HG03439 (cell line): ENCODE measurements at regions not wholly inside any gene's neighbourhood (a gene's known extent, or its start where the extent isn't known, plus 50 kb on each side); places are given as distances from the start of the nearest gene placed in this dataset.

Source experiments
- ATAC-seq: cut with Tn5 transposase; IDR thresholded peaks from one replicate; pipeline ENCODE4 v1.9.1; 2021; ENCODE audit warnings: mild to moderate bottlenecking, moderate library complexity; ENCODE audit not compliant: unreplicated experiment

GRCh38 chr4:178899084-178899483 lies 1456.8 kb upstream of the AGA start:
- ATAC-seq = no peak

- ATAC-seq = no peak
Measured at GRCh38 chr4:178917756-178918155, 1475.5 kb upstream of the AGA start.

- no peak for ATAC-seq
Measured at GRCh38 chr4:178937130-178937529, 1494.9 kb upstream of the AGA start.

- ATAC-seq = no peak
Measured at GRCh38 chr4:178941975-178942374, 1499.7 kb upstream of the AGA start.

DNA sequence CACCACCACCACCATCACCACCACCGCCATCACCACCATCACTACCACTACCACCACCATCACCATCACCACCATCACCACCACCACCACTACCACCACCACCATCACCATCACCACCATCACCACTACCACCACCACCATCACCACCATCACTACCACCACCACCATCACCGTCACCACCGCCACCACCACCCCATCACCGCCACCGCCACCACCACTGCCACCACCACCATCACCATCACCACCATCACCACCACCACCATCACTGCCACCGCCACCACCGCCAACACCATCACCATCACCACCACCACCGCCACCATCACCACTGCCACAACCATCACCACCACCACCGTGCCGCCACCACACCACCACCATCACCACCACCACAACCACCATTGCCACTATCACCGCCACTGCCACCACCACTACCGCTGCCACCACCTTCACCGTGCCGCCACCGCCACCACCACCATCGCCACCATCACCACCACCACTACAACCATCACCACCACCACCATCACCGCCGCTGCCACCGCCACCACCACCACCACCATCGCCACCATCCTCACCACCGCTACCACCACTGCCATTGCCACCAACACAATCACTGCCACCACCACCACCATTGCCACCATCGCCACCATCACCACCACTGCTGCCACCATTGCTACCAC lies 1511.3 kb upstream of the AGA start:
- ATAC-seq = no peak

- no peak for ATAC-seq
Measured at GRCh38 chr4:178955614-178956013, 1513.4 kb upstream of the AGA start.

DNA sequence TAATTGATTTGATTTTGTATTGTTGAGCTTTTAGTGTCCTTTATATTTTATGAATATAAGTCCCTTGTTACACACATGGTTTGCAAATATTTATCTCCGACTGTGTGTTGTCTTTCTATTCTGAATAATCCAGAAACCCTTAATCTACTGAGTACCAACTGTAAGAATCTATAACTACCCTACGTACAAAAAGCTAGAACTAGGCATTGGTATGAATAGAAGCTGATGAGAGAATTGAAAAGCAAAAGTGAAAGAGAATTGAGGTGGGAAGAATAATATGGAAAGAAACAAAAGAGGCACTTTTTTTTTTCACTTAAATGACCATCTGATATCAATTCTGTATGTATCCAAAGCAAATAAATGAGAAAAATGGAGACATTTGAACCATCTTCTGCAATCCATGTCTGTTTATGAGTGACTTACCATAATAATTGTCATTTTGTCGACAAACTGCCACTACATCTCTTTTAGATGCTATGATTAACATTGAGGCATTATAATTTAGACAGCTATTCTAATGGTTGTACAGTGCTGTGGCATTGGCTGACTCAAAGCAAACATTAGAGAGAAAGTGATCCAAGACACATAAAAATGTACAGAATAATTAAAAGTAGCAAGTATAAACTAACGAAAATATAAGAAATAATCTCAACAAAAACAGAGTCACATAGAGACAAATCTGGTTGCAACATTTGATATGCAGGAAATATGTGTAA lies 1516.6 kb upstream of the AGA start:
- ATAC-seq = no peak

GRCh38 chr4:178963446-178964045 lies 1521.3 kb upstream of the AGA start:
- ATAC-seq = no peak

- ATAC-seq = no peak
Measured at GRCh38 chr4:178966644-178967043, 1524.4 kb upstream of the AGA start.

DNA sequence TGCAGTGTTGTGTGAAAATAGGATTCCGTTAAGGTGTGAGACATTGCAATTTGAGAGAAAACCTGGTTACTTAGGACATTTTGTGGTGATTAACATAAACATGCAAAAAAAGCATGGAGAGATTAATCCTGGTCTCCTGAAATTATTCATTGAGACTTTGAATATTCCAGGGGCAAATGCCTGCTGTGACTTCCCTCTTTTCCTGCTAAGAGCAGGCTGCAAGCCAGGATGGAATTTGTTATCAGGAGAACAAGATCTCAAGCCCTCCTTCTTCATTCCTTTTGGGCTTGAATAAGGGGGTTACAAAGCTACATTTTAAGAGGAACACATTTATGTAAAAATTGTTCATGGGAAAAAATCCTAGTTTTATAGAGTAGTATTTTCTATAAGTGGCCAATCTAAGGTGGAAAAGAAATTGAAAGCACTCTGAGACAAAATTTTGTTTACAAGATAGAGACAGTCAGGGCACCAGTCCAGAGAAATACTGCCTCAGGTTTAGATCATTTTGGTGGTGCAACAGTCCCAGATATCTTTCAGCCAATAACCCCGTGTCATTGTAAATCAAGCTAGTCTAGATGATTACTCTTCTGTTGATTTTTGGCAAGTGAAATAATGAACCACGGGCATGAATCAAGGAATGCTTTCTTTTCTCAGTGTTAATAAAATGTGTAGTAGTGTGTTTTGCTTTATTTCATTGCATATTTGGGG lies 1528.3 kb upstream of the AGA start:
- no peak for ATAC-seq

DNA sequence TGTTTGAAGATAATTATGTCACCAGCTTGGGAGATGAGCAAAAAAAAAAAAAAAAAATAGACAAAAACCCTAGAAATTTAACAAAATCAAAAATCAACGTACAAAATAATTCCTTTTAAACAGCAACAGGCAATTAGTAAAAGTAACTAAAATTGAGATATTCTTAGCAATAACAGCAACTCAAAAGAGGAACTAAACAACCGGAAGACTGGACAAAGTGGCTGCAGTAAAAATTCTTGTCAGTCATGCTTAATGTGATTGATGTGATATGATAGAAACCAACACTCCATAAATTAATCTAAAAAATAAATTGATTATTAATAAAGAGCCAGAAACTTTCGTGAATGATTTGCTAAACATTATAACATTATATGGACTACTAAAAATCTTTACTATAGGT lies 1534.6 kb upstream of the AGA start:
- ATAC-seq = no peak

DNA sequence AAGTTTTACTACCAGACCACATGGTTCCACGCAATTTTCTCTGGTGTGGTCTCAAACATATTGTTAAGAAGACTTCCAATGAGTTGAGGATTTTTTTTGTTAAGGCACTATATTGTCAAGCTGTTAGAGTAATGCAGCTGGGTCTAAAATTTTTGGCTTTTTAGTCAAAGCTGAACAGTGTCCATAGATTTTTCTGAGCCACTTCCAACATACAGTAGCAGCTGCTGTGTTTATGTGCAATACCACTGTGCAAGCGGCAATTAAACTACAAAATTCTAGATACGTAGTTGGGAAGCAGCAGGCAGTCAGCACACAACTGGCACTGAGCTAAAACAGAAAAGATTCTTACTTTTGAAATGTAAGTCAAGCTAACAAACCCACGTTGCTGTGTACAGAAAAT lies 1551.1 kb upstream of the AGA start:
- no peak for ATAC-seq

DNA sequence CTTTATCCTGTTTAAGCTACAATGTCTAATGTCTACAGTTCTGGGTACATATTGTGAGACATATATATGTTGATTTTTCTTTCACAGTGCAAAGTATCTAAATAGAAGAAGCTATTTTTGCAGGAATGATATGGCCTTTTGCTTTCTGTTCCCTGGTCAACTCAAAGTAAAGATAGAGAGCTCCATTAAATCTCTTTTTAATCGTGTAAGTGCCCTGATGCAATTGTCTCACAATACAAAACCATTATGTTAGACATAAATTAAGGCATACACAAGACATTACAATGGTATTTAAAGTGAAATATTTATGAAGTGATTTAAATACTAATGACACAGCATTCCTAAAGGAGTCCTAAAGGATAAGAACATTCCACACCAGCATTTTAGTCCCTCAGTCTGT lies 1559.7 kb upstream of the AGA start:
- ATAC-seq = no peak

GRCh38 chr4:179007755-179008154 lies 1565.5 kb upstream of the AGA start:
- ATAC-seq = no peak

DNA sequence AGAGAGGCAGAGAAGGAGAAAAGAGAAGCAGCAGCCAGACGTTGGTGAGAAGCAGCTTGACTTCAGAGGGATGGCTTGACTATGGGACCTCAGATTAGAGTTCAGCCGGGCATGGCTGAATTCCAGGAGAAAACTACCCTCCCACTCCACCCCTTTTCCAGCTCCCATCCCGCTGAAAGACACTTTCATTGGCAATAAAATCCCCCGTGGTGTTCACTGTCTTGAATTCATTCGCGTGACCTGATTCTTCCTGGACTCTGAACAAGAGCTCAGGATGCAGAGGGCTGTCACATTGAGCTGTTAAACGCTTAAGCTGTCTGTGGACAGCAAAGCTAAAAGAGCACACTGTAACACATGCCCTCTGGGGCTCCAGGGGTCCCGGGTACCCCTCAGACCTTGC lies 1575.3 kb upstream of the AGA start:
- no peak for ATAC-seq

GRCh38 chr4:179027569-179027968 lies 1585.3 kb upstream of the AGA start:
- ATAC-seq = no peak

- no peak for ATAC-seq
Measured at GRCh38 chr4:179028321-179028720, 1586.1 kb upstream of the AGA start.

GRCh38 chr4:179029683-179030082 lies 1587.4 kb upstream of the AGA start:
- ATAC-seq = no peak

- no peak for ATAC-seq
Measured at GRCh38 chr4:179040259-179040658, 1598.0 kb upstream of the AGA start.

- ATAC-seq = no peak
Measured at GRCh38 chr4:179048839-179049453, 1606.7 kb upstream of the AGA start.

GRCh38 chr4:179051206-179051605 lies 1609.0 kb upstream of the AGA start:
- ATAC-seq = no peak
